Astrocyte of the spinal cord (primary cell): ENCODE measurements at regions not wholly inside any gene's neighbourhood (a gene's known extent, or its start where the extent isn't known, plus 50 kb on each side); places are given as distances from the start of the nearest gene placed in this dataset.

ENCODE experiments used
- DNase-seq: peaks from one replicate; pipeline ENCODE4 v3.0.0; 2011; ENCODE audit warnings: low read depth, low spot score
- H3K4me3 ChIP-seq: 2 replicates; pipeline ENCODE4 v1.5.1; 2011; ENCODE audit warnings: low read depth, mild to moderate bottlenecking, low read length, moderate library complexity
- in situ Hi-C: cut with HindIII; loops from 2 replicates; pipeline ENCODE4 v1.10.0; 2017; ENCODE audit warnings: low sequenced_read_pairs
- TF ChIP-seq, protein P1 (sequence below): IDR thresholded peaks from 2 replicates; pipeline ENCODE4 v1.5.1; 2012; ENCODE audit warnings: low read depth, mild to moderate bottlenecking, low read length, inconsistent platforms

DNA sequence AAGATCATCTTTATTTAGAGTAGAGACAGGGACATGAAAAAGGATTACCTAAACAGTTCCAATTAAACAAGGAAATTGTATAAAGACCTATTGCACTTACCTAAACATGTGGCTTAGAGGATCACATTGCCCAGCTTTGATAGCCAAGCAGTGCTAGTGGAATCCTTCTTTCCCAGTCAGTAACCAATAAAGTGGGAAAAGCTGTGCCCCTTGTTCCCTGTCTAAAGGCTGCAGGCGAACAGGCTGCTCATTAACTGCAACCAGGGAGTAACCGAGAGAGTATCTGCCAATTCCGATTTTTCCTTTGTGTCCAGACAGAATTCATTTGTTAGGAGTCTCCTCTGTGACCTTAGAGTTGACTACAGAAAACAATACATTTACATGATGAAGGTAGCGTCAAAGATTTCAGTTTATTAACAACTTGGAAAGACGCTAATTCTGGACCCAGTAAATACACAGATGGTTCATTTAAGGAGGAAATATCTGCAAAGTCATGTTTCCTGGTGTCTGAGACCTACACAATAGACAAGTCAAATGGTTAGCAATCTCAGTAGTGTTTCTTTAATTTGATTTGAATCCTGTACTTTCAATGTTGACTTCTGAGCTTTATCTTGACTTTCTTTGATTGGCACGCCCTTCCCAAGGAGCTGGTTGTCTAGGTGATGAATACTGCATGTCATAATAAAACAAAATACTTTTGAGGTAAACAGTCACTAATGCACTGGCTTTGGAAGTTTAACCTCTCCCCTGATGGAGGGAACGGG lies 57.3 kb upstream of the MET start:
- no peak for DNase-seq
- in situ Hi-C loops = no loop called here
- no peak overlapping the region for H3K4me3 ChIP-seq
- TF ChIP-seq, protein P1, sequence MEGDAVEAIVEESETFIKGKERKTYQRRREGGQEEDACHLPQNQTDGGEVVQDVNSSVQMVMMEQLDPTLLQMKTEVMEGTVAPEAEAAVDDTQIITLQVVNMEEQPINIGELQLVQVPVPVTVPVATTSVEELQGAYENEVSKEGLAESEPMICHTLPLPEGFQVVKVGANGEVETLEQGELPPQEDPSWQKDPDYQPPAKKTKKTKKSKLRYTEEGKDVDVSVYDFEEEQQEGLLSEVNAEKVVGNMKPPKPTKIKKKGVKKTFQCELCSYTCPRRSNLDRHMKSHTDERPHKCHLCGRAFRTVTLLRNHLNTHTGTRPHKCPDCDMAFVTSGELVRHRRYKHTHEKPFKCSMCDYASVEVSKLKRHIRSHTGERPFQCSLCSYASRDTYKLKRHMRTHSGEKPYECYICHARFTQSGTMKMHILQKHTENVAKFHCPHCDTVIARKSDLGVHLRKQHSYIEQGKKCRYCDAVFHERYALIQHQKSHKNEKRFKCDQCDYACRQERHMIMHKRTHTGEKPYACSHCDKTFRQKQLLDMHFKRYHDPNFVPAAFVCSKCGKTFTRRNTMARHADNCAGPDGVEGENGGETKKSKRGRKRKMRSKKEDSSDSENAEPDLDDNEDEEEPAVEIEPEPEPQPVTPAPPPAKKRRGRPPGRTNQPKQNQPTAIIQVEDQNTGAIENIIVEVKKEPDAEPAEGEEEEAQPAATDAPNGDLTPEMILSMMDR = no peak

DNA sequence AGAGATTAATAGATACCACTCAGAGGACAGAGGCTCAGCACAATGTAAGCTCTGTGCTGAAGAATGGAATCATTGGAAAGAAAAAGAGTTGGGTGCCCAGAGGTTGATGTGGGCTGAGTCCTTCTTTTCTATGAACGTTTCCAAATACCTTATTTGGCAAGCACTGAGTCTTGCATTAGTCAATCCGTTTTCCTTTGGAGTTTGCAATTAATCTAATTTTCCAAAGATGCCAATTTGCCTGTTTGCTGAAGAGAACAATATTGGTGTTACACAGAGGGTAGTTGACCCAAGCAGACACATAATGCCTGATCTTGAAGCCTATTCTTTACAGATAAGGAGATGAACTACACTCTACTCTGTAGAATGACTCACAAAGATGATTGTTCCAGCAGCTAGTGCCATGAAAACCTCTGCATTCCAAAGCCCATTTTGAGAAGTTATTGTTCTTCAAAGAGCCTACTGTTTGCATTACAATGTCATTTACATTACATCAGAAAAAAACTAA lies 55.4 kb upstream of the MET start:
- in situ Hi-C loops = no loop called here
- DNase-seq = peak; percentile 58
- TF ChIP-seq, protein P1 = no peak
- no peak overlapping the region for H3K4me3 ChIP-seq

DNA sequence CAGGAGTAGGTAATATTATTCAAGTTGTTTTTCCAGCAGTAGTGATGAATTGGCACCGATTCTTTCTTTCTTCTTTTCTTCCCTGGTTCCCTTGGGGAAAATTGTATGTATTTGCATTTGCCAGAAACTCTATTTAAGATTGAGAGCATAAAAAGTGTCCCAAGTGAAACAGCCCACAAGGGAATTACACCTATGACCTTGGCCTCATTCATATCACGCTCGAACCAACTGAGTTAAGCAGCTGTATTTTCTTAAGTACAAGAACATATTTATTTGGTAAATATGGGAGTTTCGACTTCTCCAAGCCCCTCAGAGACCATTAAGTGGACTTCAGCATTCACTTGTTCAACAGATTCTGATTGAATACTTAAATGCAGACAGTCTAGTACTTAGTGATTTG lies 54.1 kb upstream of the MET start:
- no peak overlapping the region for H3K4me3 ChIP-seq
- in situ Hi-C loops = no loop called here
- TF ChIP-seq, protein P1 = no peak
- DNase-seq = no peak

DNA sequence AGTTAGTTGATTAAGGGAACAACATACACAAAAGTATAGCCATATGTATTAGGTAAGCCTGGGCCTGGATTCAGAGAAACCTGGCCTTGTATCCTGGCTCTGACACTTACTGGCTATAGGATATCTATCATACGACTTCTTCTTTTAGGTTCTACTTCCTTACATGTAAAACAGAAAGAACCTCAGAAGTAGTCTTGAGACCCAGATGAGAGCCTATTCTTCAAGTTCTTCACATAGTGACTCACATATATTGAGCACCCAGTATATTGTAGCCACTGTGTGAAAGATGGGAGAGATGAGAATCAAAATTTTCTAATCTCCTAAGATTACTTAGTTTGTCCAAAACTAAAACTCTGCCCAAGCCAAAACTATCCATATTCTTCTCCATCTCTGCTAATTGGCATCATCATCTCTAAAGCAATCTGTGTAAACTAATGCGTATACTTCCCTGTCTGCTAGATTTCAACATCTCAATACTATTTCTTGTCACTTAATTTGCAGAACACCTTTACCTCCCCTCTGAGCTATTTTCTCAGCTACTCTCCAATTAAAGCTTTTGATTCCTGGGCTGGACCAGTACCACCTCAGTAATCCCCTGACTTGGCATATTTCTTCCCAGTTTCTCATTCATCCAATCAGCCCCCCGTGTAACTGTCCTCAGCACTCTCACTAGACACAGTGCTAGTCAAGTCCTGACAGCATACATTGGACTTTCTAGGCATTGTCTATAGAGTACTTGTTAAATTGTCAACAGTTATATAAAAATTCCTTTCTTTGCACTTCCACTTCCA lies 53.5 kb upstream of the MET start:
- TF ChIP-seq, protein P1 = no peak
- DNase-seq = no peak
- in situ Hi-C loops = no loop called here
- no peak overlapping the region for H3K4me3 ChIP-seq

DNA sequence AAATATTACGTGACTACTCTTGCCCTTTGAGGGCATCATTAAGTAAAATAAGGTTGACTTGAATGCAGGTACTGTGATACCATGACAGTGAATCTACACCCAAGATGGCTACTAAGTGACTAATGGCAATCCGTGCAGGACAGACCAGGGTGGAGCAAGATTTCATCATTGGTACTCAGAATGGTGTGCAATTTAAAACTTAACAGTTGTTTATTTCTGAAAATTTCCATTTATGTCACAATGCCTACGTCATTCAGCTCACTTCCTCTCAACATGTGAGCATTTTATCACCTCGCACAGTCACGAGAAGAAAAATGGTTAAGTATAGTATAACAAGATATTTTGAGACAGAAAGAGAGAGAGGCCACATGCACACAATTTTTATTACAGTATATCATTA lies 50.3 kb upstream of the MET start:
- TF ChIP-seq, protein P1 = no peak
- H3K4me3 ChIP-seq = no peak overlapping the region
- in situ Hi-C loops = no loop called here
- no peak for DNase-seq
